HPDE6-E6E7 (cell line): ENCODE measurements at regions not wholly inside any gene's neighbourhood (a gene's known extent, or its start where the extent isn't known, plus 50 kb on each side); places are given as distances from the start of the nearest gene placed in this dataset.

Source experiments
- DNase-seq: peaks from one replicate; pipeline ENCODE4 v3.0.0; 2011; ENCODE audit warnings: missing footprints; ENCODE audit errors: extremely low spot score

- DNase-seq: no peak
Observed at GRCh38 chrX:42946544-42947194, 168.7 kb upstream of the PPP1R2C start.

GRCh38 chrX:42948723-42949657 is 171.0 kb upstream of the PPP1R2C start:
- no peak for DNase-seq

- no peak for DNase-seq
Observed at GRCh38 chrX:42951747-42952146, 173.8 kb upstream of the PPP1R2C start.

GRCh38 chrX:42952621-42953020 is 174.7 kb upstream of the PPP1R2C start:
- no peak for DNase-seq

GRCh38 chrX:42954880-42955279 is 176.9 kb upstream of the PPP1R2C start:
- no peak for DNase-seq

GRCh38 chrX:42955349-42955748 is 177.4 kb upstream of the PPP1R2C start:
- no peak for DNase-seq

GRCh38 chrX:42967681-42968300 is 189.8 kb upstream of the PPP1R2C start:
- no peak for DNase-seq

- no peak for DNase-seq
Observed at GRCh38 chrX:42973321-42973720, 195.4 kb upstream of the PPP1R2C start.

GRCh38 chrX:42975906-42976305 is 197.9 kb upstream of the PPP1R2C start:
- DNase-seq: no peak

- no peak for DNase-seq
Observed at GRCh38 chrX:42976746-42977366, 198.9 kb upstream of the PPP1R2C start.

GRCh38 chrX:42978655-42979379 is 200.9 kb upstream of the PPP1R2C start:
- DNase-seq: no peak

- DNase-seq: no peak
Observed at GRCh38 chrX:42988700-42989099, 210.7 kb upstream of the PPP1R2C start.

GRCh38 chrX:42992199-42992943 is 214.4 kb upstream of the PPP1R2C start:
- no peak for DNase-seq

GRCh38 chrX:42996861-42997260 is 218.9 kb upstream of the PPP1R2C start:
- DNase-seq: no peak

- no peak for DNase-seq
Observed at GRCh38 chrX:43000121-43000520, 222.2 kb upstream of the PPP1R2C start.

- no peak for DNase-seq
Observed at GRCh38 chrX:43002526-43003203, 224.7 kb upstream of the PPP1R2C start.

GRCh38 chrX:43003204-43003565 is 225.2 kb upstream of the PPP1R2C start:
- DNase-seq: no peak

- DNase-seq: no peak
Observed at GRCh38 chrX:43003939-43004338, 226.0 kb upstream of the PPP1R2C start.

GRCh38 chrX:43005561-43005960 is 227.6 kb upstream of the PPP1R2C start:
- no peak for DNase-seq

GRCh38 chrX:43008356-43008755 is 230.4 kb upstream of the PPP1R2C start:
- no peak for DNase-seq
